ENCODE measurements at regions not wholly inside any gene's neighbourhood (a gene's known extent, or its start where the extent isn't known, plus 50 kb on each side); places are given as distances from the start of the nearest gene placed in this dataset.

DNA sequence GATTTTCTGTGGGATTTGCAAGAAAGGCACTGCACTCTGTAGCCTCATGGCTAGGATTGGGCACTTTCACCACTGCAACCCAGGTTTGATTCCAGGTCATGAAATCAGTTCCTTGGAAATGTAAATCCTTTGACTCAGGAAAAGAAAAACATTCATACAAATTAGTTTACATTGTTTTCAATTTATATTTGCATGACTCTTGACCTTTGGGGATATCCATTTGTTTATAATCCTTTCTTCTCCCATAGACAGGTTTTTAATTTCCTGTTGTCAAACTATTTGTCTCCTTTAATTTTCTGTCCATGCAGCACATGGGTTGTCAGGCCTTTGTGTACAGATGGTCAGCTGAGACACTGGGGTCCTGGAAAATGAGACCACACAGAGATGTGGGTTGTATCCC lies 801.5 kb downstream of the NR2F1-AS1 start:
- TF ChIP-seq POLR2A (IDR thresholded peaks at IDR 0.05): no peak
- TF ChIP-seq, protein P1, sequence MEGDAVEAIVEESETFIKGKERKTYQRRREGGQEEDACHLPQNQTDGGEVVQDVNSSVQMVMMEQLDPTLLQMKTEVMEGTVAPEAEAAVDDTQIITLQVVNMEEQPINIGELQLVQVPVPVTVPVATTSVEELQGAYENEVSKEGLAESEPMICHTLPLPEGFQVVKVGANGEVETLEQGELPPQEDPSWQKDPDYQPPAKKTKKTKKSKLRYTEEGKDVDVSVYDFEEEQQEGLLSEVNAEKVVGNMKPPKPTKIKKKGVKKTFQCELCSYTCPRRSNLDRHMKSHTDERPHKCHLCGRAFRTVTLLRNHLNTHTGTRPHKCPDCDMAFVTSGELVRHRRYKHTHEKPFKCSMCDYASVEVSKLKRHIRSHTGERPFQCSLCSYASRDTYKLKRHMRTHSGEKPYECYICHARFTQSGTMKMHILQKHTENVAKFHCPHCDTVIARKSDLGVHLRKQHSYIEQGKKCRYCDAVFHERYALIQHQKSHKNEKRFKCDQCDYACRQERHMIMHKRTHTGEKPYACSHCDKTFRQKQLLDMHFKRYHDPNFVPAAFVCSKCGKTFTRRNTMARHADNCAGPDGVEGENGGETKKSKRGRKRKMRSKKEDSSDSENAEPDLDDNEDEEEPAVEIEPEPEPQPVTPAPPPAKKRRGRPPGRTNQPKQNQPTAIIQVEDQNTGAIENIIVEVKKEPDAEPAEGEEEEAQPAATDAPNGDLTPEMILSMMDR (IDR thresholded peaks at IDR 0.05 in 8 of 11, conservative IDR thresholded peaks at IDR 0.05 in 3 of 11): no peak

Data from spleen (tissue), 7 donors.